ENCODE measurements at regions not wholly inside any gene's neighbourhood (a gene's known extent, or its start where the extent isn't known, plus 50 kb on each side); places are given as distances from the start of the nearest gene placed in this dataset.

DNA sequence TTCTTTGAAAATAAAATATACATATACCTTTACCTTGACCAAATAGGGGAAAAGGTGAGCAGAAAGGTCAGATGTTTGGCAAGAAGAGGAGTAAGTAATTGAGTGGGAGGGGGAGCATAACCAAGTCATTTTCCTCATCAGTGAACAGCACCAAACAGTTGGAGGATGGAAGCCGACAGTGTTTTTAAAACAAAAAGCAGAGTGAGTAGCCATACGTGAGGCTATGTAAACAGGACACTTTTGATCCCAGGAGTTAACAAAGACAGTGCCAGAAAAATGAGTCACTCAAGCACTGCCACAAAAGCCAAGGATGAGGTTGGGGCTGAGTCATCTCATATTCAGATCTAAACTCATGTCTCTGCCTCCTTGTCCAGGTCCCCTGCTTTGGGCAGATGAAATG lies 734.7 kb downstream of the KCNA4 start:
- peak; percentile 87 for FAIRE-seq
- intact Hi-C loops (cut with micrococcal nuclease), result loop anchor here (5.0 kb wide), 1 partner anchor 265 kb away; no protein-coding TSS in a partner anchor

More for the DNA sequence above, 734.7 kb downstream of the KCNA4 start:
- H3K79me2 ChIP-seq (ENCODE audit: control insufficient read depth, insufficient read depth, low read length), result no peaks in the 10 kb centered on the region
- peak; percentile 92 for DNase-seq (ENCODE audit: low read depth, low spot score)
- peak; percentile 92 for TF ChIP-seq JUN (IDR thresholded peaks at IDR 0.05; ENCODE audit: borderline replicate concordance, insufficient read depth, insufficient read length, low read depth)
- peak; percentile 52 for TF ChIP-seq POLR2AphosphoS5 (IDR thresholded peaks at IDR 0.05; ENCODE audit: insufficient read depth, low read depth, low read length)
- TF ChIP-seq GATA2 (IDR thresholded peaks at IDR 0.05; ENCODE audit: insufficient read depth, insufficient read length, low read depth, low read length), result peak; percentile 30
- TF ChIP-seq, protein P1, sequence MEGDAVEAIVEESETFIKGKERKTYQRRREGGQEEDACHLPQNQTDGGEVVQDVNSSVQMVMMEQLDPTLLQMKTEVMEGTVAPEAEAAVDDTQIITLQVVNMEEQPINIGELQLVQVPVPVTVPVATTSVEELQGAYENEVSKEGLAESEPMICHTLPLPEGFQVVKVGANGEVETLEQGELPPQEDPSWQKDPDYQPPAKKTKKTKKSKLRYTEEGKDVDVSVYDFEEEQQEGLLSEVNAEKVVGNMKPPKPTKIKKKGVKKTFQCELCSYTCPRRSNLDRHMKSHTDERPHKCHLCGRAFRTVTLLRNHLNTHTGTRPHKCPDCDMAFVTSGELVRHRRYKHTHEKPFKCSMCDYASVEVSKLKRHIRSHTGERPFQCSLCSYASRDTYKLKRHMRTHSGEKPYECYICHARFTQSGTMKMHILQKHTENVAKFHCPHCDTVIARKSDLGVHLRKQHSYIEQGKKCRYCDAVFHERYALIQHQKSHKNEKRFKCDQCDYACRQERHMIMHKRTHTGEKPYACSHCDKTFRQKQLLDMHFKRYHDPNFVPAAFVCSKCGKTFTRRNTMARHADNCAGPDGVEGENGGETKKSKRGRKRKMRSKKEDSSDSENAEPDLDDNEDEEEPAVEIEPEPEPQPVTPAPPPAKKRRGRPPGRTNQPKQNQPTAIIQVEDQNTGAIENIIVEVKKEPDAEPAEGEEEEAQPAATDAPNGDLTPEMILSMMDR (IDR thresholded peaks at IDR 0.05; ENCODE audit: extremely low read depth in 1 of 2, insufficient read depth in 1 of 2, low read depth in 1 of 2, low read length in 2 of 2), result no peak
- no peak for TF ChIP-seq MYC (IDR thresholded peaks at IDR 0.05; ENCODE audit: low read depth, low read length)
- TF ChIP-seq EZH2 (IDR thresholded peaks at IDR 0.05; ENCODE audit: borderline replicate concordance, low read depth, low read length, severe bottlenecking), result no peak
- no peak for TF ChIP-seq MAX (IDR thresholded peaks at IDR 0.05; ENCODE audit: insufficient read depth, insufficient read length)
- TF ChIP-seq FOS (IDR thresholded peaks at IDR 0.05; ENCODE audit: borderline replicate concordance, insufficient read depth, low read length), result peak; percentile 99
- no peak for TF ChIP-seq POLR2A (IDR thresholded peaks at IDR 0.05; ENCODE audit: low read depth, low read length)
- H3K4me1 ChIP-seq (ENCODE audit: control insufficient read depth, extremely low read depth, insufficient read depth, low read length), result peaks cover 17% of the 10 kb centered on the region
- peak overlapping the region; percentile 38 for H3K27ac ChIP-seq (ENCODE audit: insufficient read depth, low read depth, low read length)
- no peak overlapping the region for H3K9ac ChIP-seq (replicated peaks; ENCODE audit: extremely low read depth, insufficient read depth, low read length)
- no TSS peak for BruUV-seq (replicated peaks)
- POLR2A ChIA-PET, result no interaction called here
- H3K4me3 ChIP-seq (replicated peaks in 1 of 3; ENCODE audit: insufficient read depth in 1 of 3, low read depth in 1 of 3, low read length in 3 of 3), result no peak overlapping the region
- no peaks in the 10 kb centered on the region for H3K36me3 ChIP-seq (ENCODE audit: control insufficient read depth in 2 of 2, extremely low read depth in 1 of 2, insufficient read depth in 2 of 2, low read length in 2 of 2)
- H3K9me1 ChIP-seq (replicated peaks; ENCODE audit: control insufficient read depth, extremely low read depth, insufficient read depth, low read length), result no peaks in the 10 kb centered on the region
- peak overlapping the region; percentile 55 for H3K4me2 ChIP-seq (ENCODE audit: insufficient read depth, low read length)
- CTCF ChIA-PET, result interaction anchor here (2.0 kb wide), 1 partner anchor 9 kb away, joined by 4 read pairs; no protein-coding TSS in a partner anchor
- no peaks in the 10 kb centered on the region for H3K27me3 ChIP-seq (ENCODE audit: control insufficient read depth in 2 of 2, insufficient read depth in 2 of 2, low read length in 2 of 2)
- H3K9me3 ChIP-seq (replicated peaks; ENCODE audit: control insufficient read depth, insufficient read depth, low read length), result no peaks in the 10 kb centered on the region
- peak overlapping the region; percentile 57 for H2AFZ ChIP-seq (ENCODE audit: low read depth, low read length)
- dilution Hi-C loops (cut with MboI; ENCODE audit: extremely low pct_ligation_motif_present, low sequenced_read_pairs), result no loop called here
- no peaks in the 10 kb centered on the region for H4K20me1 ChIP-seq (replicated peaks; ENCODE audit: control insufficient read depth, extremely low read depth, insufficient read depth, low read length)
